Right forelimb (tissue), 1 donor: ENCODE measurements at regions not wholly inside any gene's neighbourhood (a gene's known extent, or its start where the extent isn't known, plus 50 kb on each side); places are given as distances from the start of the nearest gene placed in this dataset.

Experiments used
- DNase-seq: peaks from one replicate; pipeline ENCODE4 v3.0.0-alpha.2; 2018

DNA sequence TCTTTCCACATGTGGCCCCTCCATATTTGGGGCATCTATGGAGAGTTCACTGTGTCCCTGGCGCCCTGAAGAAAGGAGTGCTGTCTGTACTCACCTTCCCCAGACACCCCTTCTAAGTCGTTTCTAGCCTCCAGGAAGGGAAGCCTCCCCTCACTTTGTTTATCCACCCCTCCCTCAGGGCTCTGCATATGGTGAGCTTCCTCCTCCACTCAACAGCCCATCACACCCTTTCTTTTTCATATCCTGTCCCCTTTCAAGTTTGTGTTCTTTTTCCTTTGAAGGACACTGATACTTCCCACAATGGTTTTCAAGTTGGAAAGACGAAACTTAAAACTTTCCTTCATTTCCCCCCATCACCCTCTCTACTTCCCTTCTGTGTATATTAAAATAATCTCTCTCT lies 291.4 kb upstream of the POU3F3 start:
- no peak for DNase-seq

DNA sequence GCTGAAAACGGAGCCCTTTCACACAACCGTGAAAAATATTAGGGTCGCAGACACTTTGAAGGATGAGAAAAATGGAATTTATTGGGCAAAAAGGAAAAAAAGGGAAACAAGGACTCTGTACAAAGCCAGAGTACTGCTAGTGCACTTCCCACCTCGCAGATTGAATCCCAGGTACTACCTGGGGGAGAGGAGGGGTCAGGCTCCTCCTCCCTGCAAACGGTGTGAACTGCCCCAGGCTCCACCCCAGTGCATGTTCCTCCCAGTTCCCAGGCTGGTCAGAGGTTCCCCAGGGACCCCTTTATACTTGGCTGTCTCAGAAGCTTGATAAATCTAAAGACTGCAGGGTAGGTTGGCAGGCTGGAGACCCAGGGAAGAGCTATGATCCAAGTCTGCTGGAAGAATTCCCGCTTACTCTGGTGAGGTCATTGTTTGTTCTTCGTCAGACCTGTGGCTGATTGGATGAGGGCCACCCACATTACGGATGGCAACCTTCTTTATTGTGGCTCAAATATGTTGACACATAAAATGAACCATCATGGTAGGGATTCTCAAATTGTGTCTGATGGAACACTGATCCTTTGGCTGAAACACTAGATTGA lies 290.4 kb upstream of the POU3F3 start:
- DNase-seq, result no peak

DNA sequence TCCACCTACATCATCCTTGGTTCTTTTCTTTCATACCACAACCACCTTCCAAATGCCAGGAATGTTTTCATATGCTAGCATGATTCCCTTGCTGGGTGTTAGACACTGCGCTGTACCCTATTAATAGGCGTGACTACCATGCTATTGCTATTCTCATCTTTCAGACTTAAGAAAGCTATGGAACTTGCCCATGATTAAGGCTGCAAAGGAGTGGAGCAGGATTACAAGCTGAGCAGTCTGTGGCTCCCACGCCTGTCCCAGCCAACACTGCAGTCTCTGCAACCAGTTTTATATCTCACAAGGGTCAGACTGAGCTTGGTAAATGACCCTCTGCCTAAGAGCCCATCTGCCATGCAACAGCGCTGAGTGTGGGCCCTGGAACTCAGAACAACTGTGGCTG lies 285.7 kb upstream of the POU3F3 start:
- DNase-seq, result no peak

DNA sequence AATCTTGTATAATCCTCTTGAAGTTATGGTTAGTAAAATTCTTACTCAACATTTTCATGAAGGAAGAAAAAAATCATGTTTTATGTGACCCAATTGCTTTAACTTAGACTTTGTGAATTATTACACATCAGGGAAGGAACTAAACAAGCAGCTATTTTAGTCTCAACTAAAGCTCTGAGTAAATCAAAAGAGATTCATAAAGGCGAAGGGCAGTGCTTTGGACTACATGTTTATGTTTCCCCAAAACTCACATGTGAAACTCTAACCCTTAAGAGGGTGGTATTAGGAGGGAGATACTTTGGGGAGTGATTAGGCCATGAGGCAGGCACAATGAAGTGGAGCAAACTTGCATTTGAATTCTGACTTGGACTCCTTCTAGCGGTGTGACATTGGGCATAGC lies 283.7 kb upstream of the POU3F3 start:
- no peak for DNase-seq

DNA sequence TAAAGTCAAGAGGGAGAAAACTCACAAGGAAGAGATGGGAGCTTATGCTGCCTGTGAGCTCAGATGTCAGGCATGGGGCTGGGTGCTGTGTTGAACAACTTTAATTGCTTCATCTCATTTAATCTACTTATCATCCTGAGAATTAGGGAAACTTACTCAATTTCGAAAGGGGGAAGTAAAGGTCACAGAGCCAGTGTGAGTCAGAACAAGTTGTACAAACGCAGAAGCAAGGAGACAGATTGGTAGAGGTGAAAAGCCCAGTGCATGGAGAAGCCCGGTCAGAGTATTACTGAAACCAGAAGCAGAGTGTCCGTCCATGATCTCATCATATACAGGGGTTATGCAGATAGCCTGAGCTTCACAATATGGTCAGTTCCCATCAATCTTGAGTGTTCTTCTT lies 281.1 kb upstream of the POU3F3 start:
- no peak for DNase-seq

DNA sequence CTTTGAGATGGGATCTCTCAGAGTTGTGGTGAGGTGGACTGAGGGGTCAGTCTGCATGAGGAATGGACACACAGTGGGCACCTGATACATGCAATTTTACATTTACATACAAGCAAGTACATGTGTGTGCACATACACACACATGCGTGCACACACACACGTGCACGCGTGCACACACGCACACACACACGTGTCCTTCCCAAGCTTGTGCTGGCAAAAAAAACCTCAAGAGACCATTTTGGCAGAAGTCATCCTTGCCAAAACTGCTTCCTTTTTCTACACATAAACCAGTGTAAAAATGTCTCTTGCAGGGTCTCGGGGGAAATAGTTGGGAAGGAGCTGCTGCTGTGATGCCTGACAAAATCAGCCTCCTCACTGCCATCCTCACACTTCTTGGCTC lies 279.5 kb upstream of the POU3F3 start:
- DNase-seq, result no peak

DNA sequence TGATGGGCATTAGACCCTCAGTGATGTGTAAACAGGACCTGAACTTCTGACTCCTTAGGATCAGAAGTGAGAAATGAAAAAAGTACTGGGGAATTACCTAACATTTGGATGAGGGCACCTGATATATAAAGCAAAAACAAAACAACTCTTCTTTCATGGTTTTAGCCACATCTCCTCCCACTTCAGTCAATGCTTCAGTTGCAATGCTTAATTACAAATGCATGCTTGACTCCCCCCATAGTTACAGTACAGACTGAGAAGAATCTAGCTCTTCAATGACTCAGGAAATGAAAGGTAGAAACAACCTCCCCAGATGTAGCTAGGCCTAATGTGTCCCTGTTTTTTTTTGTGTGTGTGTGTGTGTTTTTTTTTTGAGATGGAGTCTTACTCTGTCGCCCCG lies 276.8 kb upstream of the POU3F3 start:
- no peak for DNase-seq

DNA sequence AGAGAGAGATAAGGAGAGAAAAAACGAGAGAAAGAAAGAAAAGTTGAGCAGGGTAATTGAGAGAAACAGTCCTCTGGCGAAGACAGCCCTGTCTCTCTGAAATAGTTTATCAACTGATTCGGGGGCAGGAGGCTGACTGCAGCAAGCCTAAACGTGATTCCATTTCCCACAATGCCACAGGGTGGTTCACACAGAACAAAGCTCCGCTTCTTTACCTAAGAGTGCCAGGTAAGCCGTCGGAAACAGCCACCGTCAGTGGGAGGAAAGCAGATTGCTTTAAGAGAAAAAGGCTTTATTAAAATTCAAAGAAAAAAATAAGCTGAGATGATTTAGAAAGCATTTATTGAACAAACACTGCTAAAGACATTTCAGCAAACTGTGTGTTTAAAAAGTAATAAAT lies 271.4 kb upstream of the POU3F3 start:
- no peak for DNase-seq

DNA sequence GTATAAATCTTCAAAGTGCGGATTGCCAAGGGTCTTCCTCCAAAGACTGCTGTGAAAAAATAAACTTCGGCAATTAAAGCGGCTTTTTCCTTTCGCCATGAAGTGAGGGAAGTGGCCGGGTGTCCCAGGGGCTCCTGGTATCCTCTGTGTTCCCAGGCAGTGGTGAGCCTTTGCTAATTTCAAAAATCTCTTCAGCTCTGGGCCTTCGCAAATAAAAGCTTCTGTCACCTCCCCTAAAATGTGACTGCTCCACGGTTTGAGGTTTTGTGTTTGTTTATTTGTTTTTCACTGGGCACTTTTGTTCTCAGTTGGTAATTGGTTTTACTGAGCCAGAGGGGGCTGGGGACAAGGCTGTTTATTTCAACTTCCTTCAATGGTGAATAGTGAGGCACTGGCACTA lies 270.1 kb upstream of the POU3F3 start:
- no peak for DNase-seq

DNA sequence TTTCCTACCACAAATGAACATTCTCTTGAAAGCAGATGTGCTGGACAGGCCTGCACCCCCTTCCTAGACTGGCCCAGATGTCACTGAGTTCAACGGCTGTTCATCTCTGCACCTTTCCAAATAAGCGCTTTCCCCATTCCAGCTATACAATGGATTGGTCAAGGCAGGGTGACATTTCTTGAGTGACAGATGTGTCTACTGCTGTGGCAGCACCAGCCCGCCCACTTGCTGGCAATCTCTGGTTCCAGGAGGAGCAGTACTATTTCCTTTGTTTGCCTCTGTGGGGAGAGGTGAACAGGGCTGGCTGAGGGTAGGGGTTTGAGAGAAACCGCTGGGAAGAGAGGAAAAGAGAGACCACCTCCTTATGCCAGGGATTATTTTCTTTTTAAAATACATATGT lies 269.5 kb upstream of the POU3F3 start:
- no peak for DNase-seq

DNA sequence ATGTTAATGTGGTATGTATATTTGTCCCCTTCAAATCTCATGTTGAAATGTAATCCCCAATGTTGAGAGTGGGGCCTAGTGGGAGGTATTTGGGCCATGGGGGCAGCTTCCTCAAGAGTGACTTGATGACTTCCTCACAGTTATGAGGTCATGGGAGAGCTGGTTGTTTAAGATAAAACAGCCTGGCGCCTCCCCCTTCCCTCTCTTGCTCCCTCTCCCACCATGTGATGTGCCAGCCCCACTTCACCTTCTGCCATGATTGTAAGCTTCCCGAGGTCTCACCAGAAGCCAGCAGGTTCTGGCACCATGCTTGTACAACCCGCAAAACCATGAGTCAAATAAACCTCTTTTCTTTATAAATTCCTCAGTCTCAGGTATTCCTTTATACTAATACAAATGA lies 258.3 kb upstream of the POU3F3 start:
- DNase-seq, result no peak

DNA sequence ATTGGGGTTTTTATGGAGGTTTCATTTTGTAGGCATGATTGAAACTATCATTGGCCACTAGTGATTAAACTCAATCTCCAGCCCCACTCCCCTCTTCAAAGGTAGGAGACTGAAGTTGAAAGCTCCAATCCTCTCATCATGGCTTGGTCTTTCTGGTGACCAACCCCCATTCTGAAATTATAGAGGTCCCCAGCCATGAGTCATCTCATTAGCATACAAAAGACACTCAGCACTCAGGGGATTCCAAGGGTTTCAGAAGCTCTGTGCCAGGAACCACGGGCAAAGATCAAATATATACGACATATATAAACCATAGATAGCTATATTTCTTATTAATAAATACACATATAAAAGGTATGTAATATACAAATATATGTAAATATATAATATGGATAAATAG lies 256.0 kb upstream of the POU3F3 start:
- DNase-seq, result no peak

DNA sequence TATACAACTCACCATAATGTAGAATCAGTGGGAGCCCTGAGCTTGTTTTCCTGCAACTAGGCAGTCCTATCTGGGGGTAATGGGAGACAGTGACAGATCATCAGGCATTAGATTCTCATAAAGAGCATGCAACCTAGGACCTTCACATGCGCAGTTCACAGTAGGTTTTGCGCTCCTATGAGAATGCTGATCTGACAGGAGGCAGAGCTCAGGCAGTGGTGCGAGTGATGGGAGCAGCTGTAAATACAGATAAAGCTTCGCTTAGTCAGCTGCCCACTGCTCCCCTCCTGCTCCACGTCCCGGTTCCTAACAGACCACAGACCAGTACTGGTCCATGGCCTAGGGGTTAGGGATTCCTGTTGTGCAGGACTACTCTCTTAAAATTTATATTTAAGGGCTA lies 255.3 kb upstream of the POU3F3 start:
- no peak for DNase-seq

DNA sequence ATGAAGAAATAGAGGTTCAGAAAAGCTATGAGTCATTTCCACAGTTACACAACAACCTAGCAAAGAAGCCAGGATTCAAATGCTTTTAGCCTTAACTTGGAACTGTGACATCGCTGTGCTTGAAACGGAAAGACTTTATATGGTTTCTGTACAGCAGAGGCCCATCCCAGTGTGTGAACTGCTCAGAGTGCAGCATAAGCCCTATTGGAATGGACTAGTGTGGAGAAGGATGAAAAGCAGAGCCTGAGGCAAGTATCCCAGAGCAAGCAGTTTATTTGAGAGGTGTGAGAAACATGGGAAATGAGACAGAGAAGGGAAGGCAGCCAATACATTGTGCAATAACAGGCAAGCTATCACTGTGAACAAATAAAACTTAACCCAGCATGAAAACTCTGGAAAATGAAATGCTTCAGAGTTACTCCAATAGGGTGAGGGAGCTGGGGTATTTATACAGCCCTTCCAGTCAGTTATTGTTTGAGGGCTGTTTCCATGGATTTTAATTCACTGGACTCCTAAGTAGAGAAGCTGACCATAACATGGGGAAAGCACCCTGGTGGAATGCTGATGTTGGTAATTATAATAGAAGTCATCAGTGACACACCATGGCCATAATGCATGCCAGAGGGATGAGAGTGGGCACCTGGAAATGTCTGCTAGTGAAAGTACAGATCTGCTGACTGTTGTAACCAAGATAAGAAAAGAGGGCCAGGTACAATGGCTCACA lies 254.0 kb upstream of the POU3F3 start:
- no peak for DNase-seq

DNA sequence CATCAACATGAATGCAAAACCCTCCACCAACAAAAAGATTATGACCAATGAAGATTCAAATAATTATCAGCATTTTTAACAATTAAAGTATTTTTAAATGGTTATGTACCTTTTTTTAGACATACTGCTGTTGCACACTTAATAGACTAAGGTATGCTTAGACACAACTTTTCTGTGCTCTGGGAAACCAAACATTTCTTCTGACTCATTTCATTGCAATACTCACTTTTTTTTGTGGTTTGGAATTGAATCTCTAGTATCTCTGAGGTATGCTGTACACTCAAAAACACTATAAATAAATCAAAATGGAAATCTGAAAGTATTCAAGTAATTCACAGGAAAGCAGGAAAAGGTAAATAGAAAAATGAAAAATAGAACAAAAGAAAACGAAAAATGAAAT lies 247.9 kb upstream of the POU3F3 start:
- no peak for DNase-seq

DNA sequence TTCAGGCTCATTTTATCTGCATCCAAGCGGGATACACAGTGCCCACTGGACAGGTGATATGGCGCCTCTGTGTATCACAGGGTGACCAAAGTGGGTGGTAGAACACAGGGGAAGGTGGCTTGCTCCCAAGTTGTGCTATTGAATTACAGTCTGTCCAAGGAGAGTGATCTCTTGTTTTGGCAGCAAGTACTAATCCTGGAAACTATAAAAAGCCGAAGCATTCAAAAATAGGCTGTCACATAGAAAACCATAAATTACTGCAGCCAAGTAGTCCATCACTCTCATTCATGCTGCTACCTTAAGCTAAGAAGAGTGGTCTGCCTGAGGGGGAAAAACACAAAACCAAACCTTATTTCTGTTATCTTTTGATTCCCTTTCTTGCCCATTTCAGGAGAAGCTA lies 237.1 kb upstream of the POU3F3 start:
- DNase-seq, result no peak

DNA sequence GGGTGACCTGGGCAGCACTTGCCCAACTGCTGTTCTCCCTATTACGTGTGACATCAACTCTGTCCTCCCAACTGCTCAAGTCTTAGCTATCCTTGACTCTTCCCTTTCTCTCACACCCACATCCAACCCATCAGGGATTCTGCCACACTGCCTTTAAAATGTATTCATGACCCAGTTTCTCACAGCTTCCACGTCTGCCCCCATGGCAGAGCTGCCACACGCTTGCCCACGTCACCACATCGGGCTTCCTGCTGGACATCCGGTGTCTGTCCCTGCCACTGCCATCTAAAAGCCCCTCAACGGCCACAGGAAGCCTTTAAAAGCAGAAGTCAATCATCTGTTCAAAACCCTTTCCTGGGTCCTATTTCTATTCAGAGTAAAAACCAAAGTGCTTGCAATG lies 233.1 kb upstream of the POU3F3 start:
- DNase-seq, result no peak

DNA sequence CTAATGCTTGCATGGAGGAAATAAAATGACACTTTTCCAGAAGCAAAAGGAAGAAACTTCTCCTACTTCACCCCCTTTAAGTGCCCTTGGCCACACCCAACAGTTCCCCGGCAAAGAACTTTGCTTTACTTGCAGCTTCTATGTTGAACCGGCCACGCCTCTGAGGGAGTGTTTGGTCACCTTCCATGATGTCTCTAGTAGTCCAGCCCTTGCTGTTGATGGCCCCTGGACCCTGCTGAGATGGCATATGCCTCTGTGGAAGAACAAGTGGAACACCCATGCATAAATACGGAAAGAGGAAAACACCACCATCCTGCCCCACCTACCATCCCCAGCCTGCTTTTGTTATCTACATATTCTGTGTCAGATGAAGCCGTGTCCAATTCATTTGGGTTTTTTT lies 218.3 kb upstream of the POU3F3 start:
- no peak for DNase-seq

DNA sequence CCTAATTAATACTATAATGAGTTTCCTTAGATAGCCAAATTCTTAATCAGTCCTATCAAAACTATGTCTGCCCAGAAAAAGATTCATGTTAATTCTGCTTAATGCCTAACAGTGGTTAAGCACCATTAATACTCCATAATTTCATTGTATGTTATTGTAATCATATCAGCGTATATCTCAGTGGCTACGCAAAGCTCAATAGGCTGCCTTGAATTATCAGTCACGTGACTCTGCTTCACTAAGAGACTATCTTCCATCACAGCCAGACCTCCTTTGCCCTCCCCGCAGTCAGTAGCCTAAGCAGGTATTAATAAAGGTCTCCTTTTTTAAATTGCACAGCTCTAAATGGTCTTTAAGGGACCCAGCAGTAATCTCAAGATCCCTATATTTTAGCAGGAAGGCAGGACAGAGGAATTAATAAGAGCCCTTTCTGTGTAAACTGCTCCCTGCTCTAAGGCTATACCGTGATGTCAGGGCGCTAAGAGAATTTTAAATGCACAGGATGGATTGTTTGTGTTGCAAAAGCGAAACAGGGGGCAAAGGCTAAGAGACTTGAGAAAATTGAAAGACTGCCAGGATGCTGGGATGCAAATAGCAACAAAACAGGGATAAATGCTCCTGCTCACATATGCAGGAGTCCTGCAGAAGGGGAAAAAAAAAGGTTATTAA lies 215.6 kb upstream of the POU3F3 start:
- DNase-seq, result no peak

DNA sequence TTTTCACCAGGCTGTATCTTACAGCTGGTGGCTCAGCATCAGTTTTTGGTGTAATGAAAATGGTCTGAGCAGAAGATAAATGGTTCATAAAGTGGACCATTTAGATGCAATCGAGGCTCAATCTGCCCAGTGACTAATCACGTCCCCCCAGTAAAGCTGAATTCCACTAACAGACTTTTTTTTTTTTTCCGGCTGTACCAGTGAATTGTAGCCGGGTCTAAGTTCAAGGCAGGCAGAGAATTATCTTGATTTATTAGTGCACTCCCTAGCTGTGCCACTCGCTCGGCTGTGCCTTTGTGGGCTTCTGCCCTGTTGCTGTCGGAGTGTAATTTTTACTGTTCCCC lies 215.1 kb upstream of the POU3F3 start:
- no peak for DNase-seq

DNA sequence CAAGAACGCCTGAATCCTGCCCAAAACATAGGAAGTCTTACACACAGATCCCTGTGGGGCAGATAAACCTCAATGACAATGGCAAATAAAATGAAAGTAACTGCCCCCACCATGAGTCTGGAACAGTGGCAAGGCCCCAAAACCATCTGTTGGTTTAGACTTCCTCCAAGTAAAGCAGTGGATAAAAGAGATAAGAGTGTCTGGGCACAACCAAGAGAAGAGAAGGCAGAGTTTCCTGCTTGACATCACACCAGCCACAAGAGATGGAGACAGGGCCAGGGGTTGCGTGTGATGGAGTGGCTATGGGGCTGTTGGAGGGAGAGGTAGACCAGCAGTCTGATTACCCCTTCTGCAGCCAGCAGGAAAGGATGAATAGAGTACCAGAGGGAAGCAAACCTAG lies 212.1 kb upstream of the POU3F3 start:
- no peak for DNase-seq

DNA sequence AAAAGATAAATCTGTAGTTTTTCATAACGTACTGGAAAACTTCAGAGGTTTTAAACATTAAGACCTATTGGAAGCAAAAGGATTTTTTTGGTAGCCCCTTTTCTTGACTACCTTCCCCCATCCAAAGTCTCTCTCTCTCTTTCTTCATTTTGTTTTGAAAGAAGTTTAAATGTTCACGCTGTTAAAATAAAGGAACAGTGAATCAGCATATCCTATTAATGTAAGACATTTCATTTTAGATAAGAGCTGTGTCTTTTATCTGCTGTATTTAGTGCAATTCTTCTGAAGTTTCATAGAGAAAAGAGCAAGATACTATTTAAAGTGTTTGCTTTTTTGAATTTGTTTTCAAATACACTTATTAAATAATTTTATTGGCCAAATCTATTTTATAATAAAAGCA lies 205.5 kb upstream of the POU3F3 start:
- DNase-seq, result no peak

DNA sequence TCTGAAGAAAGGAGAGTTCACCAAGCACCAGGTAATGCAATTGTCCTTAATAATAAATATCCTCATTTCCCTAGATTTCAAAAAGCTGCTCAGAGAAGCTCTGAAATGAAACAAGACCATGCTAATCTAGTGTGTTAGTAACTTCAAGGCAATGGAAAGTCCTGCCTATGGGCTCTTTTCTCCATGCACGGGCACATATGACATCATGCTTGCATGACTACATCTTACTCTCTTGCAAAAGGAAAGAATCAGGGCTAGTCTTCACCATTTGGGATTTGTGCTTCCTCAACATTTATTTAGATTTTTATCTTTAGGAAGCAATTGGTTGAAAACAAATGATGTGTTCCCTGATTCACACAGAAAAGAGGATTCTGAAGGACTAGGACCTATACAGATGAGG lies 204.0 kb upstream of the POU3F3 start:
- DNase-seq, result no peak

DNA sequence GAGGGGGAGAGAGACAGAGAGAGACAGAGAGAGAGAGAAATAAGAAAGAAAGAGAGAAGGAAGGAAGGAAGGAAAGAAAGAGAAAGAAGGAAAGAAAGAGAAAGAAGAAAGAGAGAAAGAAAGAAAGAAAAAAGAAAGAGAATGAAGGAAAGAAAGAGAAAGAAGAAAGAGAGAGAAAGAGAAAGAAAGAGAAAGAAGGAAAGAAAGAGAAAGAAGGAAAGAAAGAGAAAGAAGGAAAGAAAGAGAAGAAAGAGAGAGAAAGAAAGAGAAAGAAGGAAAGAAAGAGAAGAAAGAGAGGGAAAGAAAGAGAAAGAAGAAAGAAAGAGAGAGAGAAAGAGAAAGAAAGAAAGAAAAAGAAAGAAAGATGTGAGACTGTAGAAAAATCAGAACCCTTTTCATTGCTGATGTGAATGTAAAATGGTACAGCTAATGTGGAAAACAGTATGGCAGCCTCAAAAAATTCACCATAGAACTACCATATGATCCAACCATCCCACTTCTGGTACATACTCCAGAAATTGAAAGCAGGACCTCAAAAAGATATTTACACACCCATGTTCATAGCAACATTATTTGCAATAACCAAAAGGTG lies 203.4 kb upstream of the POU3F3 start:
- DNase-seq, result no peak
